ENCODE measurements at regions not wholly inside any gene's neighbourhood (a gene's known extent, or its start where the extent isn't known, plus 50 kb on each side); places are given as distances from the start of the nearest gene placed in this dataset.
"Not testable (repeated sequence)": the region's sequence is repeated elsewhere in the genome, so short reads cannot be mapped to it uniquely, and the experiment has no call there.

DNA sequence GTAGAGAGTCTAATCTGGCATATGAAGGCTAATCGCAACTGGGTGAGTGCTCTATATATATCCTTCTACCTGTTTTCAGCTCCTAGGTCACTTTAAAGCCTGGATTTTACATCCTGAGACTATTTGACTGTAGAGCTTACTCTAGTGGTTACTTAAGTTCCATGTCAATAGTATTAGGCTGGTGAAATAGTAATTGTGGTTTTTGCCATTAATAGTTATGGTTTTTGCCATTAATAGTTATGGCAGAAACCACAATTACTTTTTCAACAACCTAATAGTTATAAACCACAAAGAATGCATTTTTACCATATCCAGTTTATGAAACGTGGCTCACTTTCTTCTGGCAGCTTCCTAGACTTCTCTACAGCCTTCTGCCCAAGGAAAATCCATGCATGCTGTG is 263.1 kb upstream of the KIAA1217 start:
- no peak for DNase-seq (ENCODE audit: low read depth in 3 of 3, low spot score in 1 of 3)

DNA sequence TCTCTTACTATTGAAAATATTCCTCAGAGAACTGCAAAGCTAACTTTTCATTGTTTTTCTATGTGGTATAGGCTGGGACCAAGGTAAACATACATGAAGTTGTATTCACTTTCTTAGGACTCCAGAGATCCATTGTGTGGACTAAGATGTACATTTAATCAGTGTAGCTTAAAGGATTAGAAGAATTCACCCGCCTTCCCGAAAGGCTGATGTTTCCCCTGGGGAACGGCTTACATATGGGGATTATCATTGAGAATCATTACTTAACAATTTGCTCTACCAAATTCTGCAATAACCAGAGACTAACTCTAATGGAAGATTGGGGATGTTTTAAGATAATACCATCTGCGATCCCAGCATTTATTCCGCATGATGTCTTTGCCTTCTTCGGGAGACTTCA is 257.1 kb upstream of the KIAA1217 start:
- no peak for DNase-seq (ENCODE audit: low read depth in 3 of 3, low spot score in 1 of 3)

DNA sequence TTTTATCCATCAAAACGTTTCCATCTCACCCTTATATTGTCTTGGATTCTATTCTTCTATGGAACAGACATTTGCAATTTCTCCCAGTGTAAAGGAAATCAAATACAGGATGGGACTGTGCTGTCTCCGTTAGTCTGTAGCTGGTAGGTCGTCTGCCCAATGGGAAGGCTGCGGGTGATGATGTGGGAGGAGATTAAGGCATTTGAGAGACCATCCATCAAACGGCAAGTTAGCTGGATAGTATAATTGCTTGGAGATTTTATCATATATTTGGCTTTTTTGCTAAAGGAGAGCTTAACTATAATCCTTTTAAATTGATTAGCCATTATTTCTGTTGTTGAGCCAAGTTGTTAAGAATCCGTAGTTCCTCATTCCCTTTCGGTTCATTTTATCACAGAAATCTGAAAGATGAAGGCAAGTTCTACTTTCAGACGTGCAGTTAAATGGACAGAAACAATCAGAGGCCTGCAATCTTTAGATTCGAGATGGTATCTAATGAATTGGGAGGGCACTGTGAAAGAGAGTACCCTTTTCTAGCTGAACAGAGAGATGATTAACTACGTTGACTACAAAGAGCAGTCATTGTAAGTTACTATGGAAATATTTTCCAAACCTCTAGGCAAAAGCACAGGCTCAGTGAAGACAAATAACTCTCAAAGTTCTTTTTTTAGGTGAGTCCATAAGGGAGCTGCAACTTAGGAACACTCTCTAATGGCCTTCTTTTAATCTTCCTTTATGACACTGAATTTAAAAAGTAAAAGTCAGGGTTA is 253.3 kb upstream of the KIAA1217 start:
- no peak for DNase-seq (ENCODE audit: low read depth in 3 of 3, low spot score in 1 of 3)

DNA sequence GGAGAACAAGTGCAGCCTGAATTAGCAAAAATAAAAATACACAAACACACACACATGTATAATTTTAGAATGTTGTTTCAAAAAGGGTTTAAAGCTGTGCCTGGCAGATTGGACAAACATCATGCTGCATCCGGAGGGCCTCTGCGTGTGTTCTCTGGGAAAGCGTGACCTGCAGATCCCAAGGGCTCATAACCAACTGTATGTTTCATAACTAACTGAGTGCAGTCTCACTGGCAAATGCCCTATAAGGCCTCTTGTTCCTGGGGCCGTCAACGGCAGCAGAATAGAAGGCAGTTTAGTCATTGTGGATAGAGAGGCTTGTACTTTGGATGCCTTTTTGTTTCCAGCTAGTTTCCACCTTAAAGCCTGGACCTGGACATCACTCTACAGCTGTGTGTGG is 243.8 kb upstream of the KIAA1217 start:
- no peak for DNase-seq (ENCODE audit: low read depth in 3 of 3, low spot score in 1 of 3)

DNA sequence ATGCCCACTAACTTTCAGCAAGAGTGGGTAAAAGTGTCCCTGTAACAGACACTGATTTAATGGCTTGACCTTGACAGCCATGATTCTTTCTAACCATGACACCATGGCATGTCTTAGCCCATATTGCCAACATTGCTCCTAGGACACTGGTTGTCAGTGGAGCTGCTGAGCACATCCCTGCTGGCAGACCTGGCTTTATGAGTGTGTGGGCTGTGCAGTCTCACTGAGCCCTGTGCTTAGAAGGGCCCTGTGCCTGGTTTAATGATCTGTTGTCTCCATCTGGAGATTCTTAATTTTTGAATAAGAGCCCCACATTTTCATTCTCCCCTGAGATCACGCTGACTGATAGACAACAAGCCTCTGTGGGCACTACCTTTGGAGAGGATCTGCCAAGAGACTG is 243.1 kb upstream of the KIAA1217 start:
- no peak for DNase-seq (ENCODE audit: low read depth in 3 of 3, low spot score in 1 of 3)

DNA sequence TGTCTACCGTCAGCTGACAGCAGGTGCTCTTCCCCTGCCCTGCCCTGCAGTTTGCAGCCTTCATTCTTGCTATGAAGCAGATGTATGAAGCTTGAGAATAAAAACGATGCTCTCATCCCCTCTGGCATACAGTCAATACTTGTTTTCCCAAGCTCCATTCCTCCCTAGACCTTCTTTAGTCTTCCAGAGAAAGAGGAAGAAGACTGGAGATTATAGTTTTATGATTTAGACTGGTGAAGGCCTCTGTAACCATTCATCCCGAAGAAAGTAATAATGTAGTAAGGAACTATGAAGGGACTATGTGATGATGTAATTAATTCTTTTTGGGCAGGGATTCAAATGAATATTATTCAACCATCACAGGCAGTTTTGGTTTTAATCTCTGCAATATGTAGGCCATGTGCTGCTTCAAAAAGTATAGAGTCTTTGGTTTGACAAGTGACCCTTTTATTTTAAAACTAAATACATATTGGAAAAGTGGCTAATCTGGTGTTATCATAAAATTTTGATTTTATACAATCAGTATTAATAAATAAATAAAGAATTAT is 242.4 kb upstream of the KIAA1217 start:
- DNase-seq (ENCODE audit: low read depth in 3 of 3, low spot score in 1 of 3): no peak

DNA sequence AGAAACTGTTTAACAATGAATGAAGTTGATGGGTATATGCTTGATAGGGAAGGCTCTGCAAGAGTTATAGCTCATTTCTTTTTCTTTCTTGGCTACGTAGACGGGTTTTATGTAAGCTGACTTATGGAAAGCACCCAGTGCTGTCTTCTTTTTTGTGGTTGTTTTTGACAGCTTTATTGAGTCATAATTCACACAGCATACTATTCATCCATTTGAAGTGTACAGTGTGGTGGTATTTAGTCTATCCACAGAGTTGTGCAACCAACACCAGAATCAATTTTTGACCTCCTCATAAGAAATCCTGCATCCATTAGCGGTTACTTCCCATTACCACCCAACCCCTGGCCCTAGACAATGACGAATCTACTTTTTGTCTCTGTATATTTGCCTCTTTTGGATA is 240.6 kb upstream of the KIAA1217 start:
- DNase-seq (ENCODE audit: low read depth in 3 of 3, low spot score in 1 of 3): no peak

DNA sequence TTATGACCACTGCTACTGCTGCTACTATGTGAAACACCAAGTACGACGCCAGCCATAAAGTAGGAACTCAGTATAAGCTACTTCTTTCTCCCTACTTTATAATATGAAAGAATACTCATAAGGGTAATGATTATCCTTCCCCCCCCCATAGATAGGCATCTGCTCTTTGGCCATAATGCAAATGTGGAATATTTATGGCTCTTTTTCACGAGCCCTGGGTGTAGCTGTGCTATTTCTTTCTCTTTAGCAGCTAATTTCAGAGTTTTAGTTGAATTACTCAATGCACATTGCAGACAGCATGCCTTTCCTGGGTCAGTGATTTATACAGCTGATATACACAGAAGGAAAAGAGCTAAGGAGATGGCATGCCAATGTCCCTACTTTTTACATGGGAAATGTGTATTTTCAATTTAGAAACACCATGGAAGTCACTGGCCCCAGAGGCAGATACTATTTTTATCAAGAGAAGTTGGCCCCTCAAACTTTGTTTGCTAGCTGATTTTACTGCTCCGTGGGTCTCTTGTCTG is 234.1 kb upstream of the KIAA1217 start:
- no peak for DNase-seq (ENCODE audit: low read depth in 3 of 3, low spot score in 1 of 3)

DNA sequence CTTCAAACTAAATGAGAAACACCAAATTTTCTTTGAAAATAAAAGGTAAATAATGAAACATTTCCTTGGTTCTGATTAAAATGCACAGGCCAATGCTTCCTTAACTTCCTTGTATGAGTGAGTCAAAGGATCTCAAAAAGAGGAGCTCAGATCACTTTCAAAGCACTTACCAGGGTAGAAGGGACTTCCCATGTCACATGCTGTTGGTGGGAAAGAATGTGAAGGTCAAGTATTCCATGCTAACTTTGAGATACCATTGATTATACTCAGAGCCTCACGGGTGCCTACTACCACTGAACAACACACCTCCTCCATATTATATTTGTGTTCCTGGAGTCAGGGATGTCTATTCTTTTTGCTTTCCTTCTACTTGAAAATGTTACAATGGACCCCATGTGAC is 233.5 kb upstream of the KIAA1217 start:
- no peak for DNase-seq (ENCODE audit: low read depth in 3 of 3, low spot score in 1 of 3)

DNA sequence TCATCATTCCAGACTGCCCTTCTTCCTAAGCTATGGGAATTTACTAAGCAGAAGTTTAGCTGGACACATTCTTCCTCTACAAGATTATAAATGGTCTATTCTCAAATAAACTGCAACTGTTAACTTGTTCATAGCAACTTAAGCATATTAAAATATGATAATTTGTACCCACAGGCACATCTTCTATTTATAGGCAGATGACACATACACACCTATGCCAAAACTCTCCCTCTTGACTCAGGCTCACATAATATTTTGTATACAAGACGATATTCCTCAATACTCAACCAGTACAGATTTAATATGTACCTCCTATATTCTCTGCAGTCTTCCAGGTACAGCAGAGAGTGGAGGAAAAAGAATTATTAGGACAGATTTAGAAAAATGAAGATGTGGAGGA is 232.7 kb upstream of the KIAA1217 start:
- DNase-seq (ENCODE audit: low read depth in 3 of 3, low spot score in 1 of 3): no peak

DNA sequence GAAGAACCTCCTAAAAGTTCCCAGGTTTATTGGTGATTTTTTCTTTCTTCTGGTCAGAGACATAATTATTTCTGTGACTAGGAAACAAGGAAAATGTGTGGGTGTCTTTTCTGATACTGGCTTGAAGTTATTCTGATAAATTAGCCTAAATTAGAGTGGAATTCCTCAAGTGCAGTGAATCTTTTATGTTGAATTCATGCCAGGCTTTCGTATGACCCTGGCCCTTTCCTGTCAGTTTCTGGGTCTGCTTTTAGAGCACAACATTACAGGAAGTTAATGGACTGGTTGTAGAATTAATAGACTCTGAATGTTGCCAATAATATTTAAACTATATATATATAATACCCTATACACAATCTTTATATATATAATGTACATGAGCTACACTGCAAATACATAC is 230.6 kb upstream of the KIAA1217 start:
- no peak for DNase-seq (ENCODE audit: low read depth in 3 of 3, low spot score in 1 of 3)

DNA sequence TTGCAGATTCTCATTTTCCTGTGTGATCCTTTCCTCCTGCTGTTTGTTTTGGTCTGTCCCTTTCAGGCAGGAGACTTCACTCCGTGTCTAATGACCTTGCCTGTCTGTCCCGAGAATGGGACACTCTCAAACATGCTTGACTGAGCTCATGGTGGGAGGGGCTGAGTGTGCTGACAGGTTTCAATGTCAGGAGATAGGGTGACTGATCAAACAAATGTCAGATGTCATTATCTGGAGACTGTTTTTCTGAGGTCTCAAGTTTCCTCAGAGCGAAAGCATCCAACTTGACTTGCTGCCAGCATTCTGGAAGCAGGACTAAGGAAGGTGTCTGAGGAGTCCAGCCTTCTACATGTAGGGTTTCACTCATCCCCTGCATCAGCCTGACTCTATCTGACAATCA is 228.8 kb upstream of the KIAA1217 start:
- no peak for DNase-seq (ENCODE audit: low read depth in 3 of 3, low spot score in 1 of 3)

DNA sequence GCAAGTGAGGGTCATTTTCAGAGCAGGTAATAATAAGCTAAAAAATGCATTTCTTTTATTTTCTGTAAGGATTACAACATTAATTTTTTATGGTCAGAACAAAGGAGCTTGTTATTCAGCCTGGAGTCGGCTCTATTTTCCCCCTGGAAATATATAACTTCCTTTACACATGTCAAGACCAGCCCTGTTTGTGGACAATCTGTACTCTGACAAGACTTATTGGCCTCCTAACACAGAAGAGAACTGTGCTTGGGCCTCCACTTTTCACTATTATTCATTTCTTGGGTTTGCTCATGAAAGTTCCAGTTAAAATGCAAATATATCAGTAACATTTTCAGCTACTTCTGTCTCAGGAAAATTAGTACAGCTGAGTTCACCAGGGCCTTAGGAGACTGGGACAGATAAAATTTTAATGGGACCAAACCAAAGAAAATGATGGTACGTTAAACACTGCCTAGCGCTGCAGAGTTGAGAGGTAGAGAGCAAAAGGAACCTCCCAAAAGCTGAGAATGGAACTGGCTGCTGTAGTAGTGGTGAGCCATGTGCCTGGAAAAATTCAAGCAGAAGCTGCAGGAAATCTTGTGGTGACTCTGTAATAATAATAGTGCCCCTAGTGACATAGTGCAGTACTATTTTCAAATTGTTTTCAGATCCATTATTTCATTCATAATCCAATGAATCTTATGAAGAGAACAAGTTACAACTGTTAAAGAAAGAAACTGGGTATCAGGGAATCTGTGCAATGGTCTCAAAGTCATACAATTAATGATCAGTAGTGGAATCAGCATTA is 227.2 kb upstream of the KIAA1217 start:
- DNase-seq (ENCODE audit: low read depth in 3 of 3, low spot score in 1 of 3): no peak

DNA sequence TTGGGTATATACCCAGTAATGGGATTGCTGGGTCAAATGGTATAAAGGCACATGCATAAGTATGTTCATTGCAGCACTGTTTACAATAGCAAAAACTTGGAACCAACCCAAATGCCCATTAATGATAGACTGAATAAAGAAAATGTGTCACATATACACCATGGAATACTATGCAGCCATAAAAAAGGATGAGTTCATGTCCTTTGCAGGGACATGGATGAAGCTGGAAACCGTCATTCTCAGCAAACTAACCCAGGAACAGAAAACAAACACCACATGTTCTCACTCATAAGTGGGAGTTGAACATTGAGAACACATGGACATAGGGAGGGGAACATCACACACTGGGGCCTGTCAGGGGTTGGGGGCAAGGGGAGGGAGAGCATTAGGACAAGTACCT is 224.5 kb upstream of the KIAA1217 start:
- not testable (repeated sequence) for DNase-seq (ENCODE audit: low read depth in 3 of 3, low spot score in 1 of 3)

DNA sequence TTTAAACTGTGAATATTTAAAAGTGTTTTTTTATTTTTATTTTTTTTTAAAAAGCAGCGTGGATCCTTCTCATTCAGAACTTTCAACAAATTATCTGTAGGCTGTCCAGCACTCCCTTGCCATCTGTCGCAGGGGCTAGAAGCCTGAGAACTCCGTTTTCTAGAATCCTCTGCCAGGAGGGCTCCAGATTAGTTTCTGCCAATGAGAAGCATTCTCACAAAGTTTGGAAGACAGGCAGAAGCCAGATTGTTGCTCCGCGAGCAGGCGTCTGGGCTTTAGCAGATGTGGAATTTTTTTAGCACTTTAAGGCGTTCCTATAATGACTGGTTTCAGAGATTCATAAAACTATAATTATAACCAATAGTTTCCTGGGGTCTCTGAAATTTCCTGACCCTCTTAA is 220.9 kb upstream of the KIAA1217 start:
- DNase-seq (ENCODE audit: low read depth in 3 of 3, low spot score in 1 of 3): no peak

DNA sequence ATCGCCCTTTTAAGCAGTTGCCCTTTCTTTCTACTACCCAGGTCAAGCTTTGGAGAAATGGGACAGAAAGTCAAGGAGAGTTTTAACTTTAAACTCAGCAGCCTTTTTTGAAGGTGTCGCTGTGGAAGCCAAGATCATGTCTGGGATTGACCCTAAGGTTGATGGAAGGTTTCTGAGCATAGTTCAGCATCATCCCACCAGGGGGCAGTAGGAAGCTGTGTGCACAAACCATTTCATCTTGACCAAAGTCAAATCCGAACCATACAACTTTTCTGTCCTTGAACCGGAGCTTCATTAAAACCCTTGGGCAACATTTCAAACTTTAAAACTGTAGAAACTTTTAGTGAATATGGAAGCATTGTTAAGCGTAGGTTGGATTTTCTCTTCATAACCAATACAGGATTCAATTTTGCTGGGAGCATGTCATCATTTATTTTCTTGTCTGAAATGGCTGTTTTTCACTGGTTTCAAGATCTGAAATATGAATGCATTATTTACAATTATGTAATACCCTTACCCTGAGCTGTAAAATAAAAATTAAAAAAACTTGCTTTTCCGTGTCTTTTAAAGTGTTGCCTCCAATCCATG is 214.4 kb upstream of the KIAA1217 start:
- DNase-seq (ENCODE audit: low read depth in 3 of 3, low spot score in 1 of 3): no peak

DNA sequence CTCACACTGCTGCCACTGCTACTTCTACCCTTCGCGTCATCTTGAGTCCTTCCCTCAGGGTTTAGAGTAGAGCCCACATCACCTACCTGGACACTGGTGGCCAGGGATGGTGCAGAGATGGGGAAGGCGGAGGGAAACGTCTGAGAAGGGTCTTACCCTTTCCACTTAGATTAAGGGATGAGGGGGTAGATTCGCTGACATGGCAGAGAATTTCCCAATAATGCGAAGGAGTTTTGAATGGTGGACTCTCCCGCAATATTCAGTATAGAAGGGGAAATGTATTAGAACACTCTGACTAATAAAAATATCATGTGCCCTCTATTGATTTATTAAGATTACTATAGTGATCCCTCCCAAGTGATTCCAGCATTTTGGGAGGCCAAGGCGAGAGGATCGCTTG is 209.5 kb upstream of the KIAA1217 start:
- no peak for DNase-seq (ENCODE audit: low read depth in 3 of 3, low spot score in 1 of 3)

DNA sequence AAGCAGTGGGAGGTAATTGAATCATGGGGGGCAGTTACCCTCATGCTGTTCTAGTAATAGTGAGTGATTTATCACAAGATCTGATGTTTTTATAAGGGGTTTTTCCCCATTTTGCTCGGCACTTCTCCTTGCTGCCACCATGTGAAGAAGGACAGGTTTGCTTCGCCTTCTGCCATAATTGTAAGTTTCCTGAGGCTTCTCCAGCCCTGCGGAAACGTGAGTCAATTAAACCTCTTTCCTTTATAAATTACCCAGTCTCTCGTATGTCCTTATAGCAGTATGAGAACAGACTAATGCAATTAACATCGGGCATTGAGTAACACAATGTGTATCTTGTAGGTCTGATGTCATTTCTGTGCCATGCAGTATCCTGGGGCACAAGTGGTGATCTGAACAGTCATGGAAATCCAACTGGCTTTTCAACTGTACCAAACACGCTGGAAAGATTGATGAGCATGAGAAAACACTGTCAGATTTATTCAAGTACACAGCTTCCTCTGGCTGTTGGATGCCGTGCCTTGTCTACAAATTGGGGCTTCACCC is 208.6 kb upstream of the KIAA1217 start:
- DNase-seq (ENCODE audit: low read depth in 3 of 3, low spot score in 1 of 3): no peak

DNA sequence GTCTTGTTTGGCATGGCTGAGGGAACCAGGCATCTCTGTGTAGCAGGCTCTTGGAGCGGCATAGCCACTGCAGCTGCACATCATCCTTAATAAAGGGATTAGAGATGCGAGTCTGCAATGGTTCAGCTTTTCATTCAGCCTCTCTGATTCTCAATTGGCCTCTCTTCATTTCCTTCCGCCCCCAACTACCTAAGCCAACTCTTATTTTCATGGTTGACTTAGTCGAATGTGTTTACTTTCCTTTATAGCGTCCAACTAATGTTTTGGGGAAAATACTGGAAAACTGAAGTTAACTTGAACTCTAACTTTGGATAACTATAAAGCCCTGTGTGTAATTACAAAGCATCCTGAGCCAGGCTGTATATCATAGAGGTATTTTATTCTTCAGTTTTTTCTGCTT is 202.2 kb upstream of the KIAA1217 start:
- no peak for DNase-seq (ENCODE audit: low read depth in 3 of 3, low spot score in 1 of 3)

DNA sequence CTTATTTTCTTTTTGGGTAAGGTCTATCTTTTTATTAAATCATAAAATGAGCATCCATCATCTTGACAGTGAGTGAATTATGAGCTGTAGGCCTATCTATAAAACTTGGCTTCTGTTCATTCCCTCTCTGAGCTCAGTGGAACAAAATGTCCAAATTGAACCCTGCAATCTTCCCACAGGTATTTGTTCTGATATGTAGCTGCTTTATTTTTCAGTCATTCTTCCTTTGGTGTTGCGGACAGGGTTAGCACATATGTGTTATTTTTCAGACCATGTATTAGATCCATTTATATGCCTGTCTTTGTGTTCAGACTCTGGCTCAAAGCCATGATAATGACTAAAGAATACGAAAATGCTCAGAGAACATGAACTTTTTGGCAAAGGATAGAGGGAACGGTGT is 201.6 kb upstream of the KIAA1217 start:
- DNase-seq (ENCODE audit: low read depth in 3 of 3, low spot score in 1 of 3): no peak
